ENCODE measurements at regions not wholly inside any gene's neighbourhood (a gene's known extent, or its start where the extent isn't known, plus 50 kb on each side); places are given as distances from the start of the nearest gene placed in this dataset.

GRCh38 chr12:28750946-28751685, 398.0 kb upstream of the FAR2 start:
- Mint-ChIP-seq H3K27me3 (ENCODE audit: low read depth) (peaks cover 1% of the 10 kb centered on the region; the same call in 1 of the 2 replicates), H3K9me3 (peaks cover 22 to 27% of the 10 kb centered on the region in 2 experiments), H3K4me3 (no peak overlapping the region), H3K36me3 (ENCODE audit: insufficient read depth in 1 of 3, low read depth in 3 of 3) (peaks cover 25 to 31% (median 31%) of the 10 kb centered on the region in 3 experiments), H3K27ac (no peak overlapping the region; a peak in 1 of 7 replicates), H3K4me1 (peaks cover 0 to 3% of the 10 kb centered on the region in 2 experiments; a peak in 1 of 4 replicates)
- no peaks in the 10 kb centered on the region for H3K79me1 ChIP-seq (ENCODE audit: insufficient read depth, low read depth, low read length, poor library complexity, severe bottlenecking)
- H3K23ac ChIP-seq (ENCODE audit: insufficient read length, low read depth, low read length), result no peak overlapping the region
- no peaks in the 10 kb centered on the region for H3K27me3 ChIP-seq (ENCODE audit: insufficient read depth, low read length)
- TF ChIP-seq CTCF (conservative IDR thresholded peaks at IDR 0.05), result no peak
- no peak overlapping the region for H2BK5ac ChIP-seq (ENCODE audit: insufficient read length, low read length)
- no peak overlapping the region for H3K27ac ChIP-seq (ENCODE audit: insufficient read length, low read depth, low read length)
- WGBS (ENCODE audit: extremely low coverage, insufficient read length, low lambda C conversion rate), result no CpG with 5 or more reads among the region's 1 CpG
- H2AK5ac ChIP-seq (ENCODE audit: insufficient read length, low read length), result no peak overlapping the region
- no peak overlapping the region for H4K5ac ChIP-seq (ENCODE audit: insufficient read length, low read depth, low read length)
- no peaks in the 10 kb centered on the region for H3K79me2 ChIP-seq (ENCODE audit: insufficient read depth, low read length)
- no peak overlapping the region for H3K4ac ChIP-seq (ENCODE audit: low read depth, low read length)
- no peak for DNase-seq
- no peak overlapping the region for H4K91ac ChIP-seq (ENCODE audit: insufficient read length, low read depth, low read length)
- H2BK20ac ChIP-seq (ENCODE audit: low read depth, low read length, poor library complexity, severe bottlenecking), result no peak overlapping the region
- no peak overlapping the region for H2BK15ac ChIP-seq (ENCODE audit: low read depth, low read length)
- no peak overlapping the region for H2BK120ac ChIP-seq (ENCODE audit: low read depth, low read length, poor library complexity, severe bottlenecking)
- H3K9ac ChIP-seq (ENCODE audit: extremely low read depth, insufficient read length, low read length), result no peak overlapping the region
- no peak overlapping the region for H3K56ac ChIP-seq (ENCODE audit: insufficient read length, low read depth, low read length)
- H3K23me2 ChIP-seq (ENCODE audit: insufficient read length, low read depth, low read length, poor library complexity, severe bottlenecking), result no peaks in the 10 kb centered on the region
- H4K20me1 ChIP-seq (ENCODE audit: control insufficient read depth, insufficient read depth, insufficient read length), result no peaks in the 10 kb centered on the region
- peaks cover 18% of the 10 kb centered on the region for H3K9me3 ChIP-seq (ENCODE audit: control insufficient read depth, low read depth, low read length)
- H2BK12ac ChIP-seq (ENCODE audit: insufficient read length, low read depth, low read length), result no peak overlapping the region
- no peak overlapping the region for H2AFZ ChIP-seq (ENCODE audit: low read length)
- no peaks in the 10 kb centered on the region for H3K4me1 ChIP-seq (ENCODE audit: insufficient read depth, low read length)
- H3K18ac ChIP-seq (ENCODE audit: insufficient read length, low read depth, low read length), result no peak overlapping the region
- H4K8ac ChIP-seq (replicated peaks; ENCODE audit: insufficient read length, low read depth, low read length), result no peak overlapping the region
- H3K14ac ChIP-seq (ENCODE audit: insufficient read depth, low read length), result no peak overlapping the region
- H3T11ph ChIP-seq (ENCODE audit: low read length), result no peak overlapping the region
- H3K4me2 ChIP-seq (ENCODE audit: insufficient read depth, insufficient read length, low read length), result no peak overlapping the region

All from H9 (cell line).